CD4-positive, alpha-beta T cell (primary cell): ENCODE measurements at regions not wholly inside any gene's neighbourhood (a gene's known extent, or its start where the extent isn't known, plus 50 kb on each side); places are given as distances from the start of the nearest gene placed in this dataset.
"Not testable (repeated sequence)": the region's sequence is repeated elsewhere in the genome, so short reads cannot be mapped to it uniquely, and the experiment has no call there.

Experiments used
- ATAC-seq: fragments of 200-7000 bp; cut with Tn5 transposase; one replicate; pipeline ENCODE4 v1.10.0; 2022; ENCODE audit warnings: mild to moderate bottlenecking; ENCODE audit not compliant: poor library complexity
- CTCF ChIA-PET: fragments of 350-600 bp; sonication (Branson Sonifier 250); formaldehyde crosslinking; loops from one replicate; lab custom pipeline; 2021; ENCODE audit warnings: antibody characterized with exemption, inconsistent platforms; lab: Charles Lee
- POLR2A ChIA-PET: fragments of 350-600 bp; sonication (Branson Sonifier 250); formaldehyde crosslinking; loops from one replicate; lab custom pipeline; 2021; ENCODE audit warnings: antibody characterized with exemption, inconsistent platforms; lab: Charles Lee
- DNase-seq, 14 experiments: peaks; one replicate each; pipeline ENCODE4 v3.0.0-alpha.2; 2013 to 2020; ENCODE audit warnings: mixed read lengths in 2 of 14
- H3K27ac ChIP-seq, 2 donors: one replicate each; pipeline versions ENCODE4 v1.5.1 to v1.7.0; 2013; ENCODE audit warnings: low read length in 2 of 2, low read depth in 1 of 2, mild to moderate bottlenecking in 1 of 2
- H3K27me3 ChIP-seq, 2 experiments: 1 replicate in 1 of 2; 2 replicates in 1 of 2; pipeline versions ENCODE4 v1.6.1 to v1.7.0; 2013; ENCODE audit warnings: low read length in 2 of 2, control low read depth in 1 of 2, mild to moderate bottlenecking in 1 of 2, moderate library complexity in 1 of 2; ENCODE audit not compliant: insufficient read depth in 2 of 2, control insufficient read depth in 1 of 2
- H3K36me3 ChIP-seq: one replicate; pipeline ENCODE4 v1.6.1; 2013; ENCODE audit warnings: low read length, control low read depth; ENCODE audit not compliant: insufficient read depth
- H3K4me1 ChIP-seq: one replicate; pipeline ENCODE4 v1.6.1; 2013; ENCODE audit warnings: low read length, control low read depth; ENCODE audit not compliant: insufficient read depth
- H3K4me3 ChIP-seq: one replicate; pipeline ENCODE4 v1.5.1; 2013; ENCODE audit warnings: mild to moderate bottlenecking, low read length, moderate library complexity
- H3K9me3 ChIP-seq, 2 experiments: 1 replicate in 1 of 2; 2 replicates in 1 of 2; pipeline versions ENCODE4 v1.6.1 to v1.7.0; 2013; ENCODE audit warnings: low read length in 2 of 2, mild to moderate bottlenecking in 2 of 2, control low read depth in 1 of 2, moderate library complexity in 1 of 2; ENCODE audit not compliant: control insufficient read depth in 1 of 2, insufficient read depth in 1 of 2
- H3K27ac Mint-ChIP-seq: one replicate; pipeline ENCODE4 v1.8.0; 2020; ENCODE audit warnings: mixed read lengths
- H3K27me3 Mint-ChIP-seq: one replicate; pipeline ENCODE4 v1.8.0; 2021; ENCODE audit warnings: mixed read lengths
- H3K36me3 Mint-ChIP-seq: one replicate; pipeline ENCODE4 v1.8.0; 2021; ENCODE audit warnings: low read depth, mixed read lengths
- H3K4me1 Mint-ChIP-seq: one replicate; pipeline ENCODE4 v1.8.0; 2021; ENCODE audit warnings: low read depth, mixed read lengths
- H3K4me3 Mint-ChIP-seq: one replicate; pipeline ENCODE4 v1.8.0; 2020; ENCODE audit warnings: mild to moderate bottlenecking, mixed read lengths
- H3K9me3 Mint-ChIP-seq: one replicate; pipeline ENCODE4 v1.8.0; 2020; ENCODE audit warnings: mixed read lengths
- intact Hi-C, 2 experiments: fragments of 100-400 bp; cut with DNase I in 1 of 2; cut with micrococcal nuclease in 1 of 2; formaldehyde crosslinking; loops; one replicate each; pipeline versions ENCODE4 v1.15.1 to v1.9.0; 2023 to 2025; cut with DNase I, micrococcal nuclease
- TF ChIP-seq, protein P1 (sequence below): fragments of 200-600 bp; IDR thresholded peaks from one replicate; pipeline ENCODE4 v1.8.0; 2022; ENCODE audit warnings: antibody characterized with exemption, mild to moderate bottlenecking

- H3K27me3 Mint-ChIP-seq: no peaks in the 10 kb centered on the region
- H3K9me3 Mint-ChIP-seq: peaks cover 10% of the 10 kb centered on the region
- TF ChIP-seq, protein P1, sequence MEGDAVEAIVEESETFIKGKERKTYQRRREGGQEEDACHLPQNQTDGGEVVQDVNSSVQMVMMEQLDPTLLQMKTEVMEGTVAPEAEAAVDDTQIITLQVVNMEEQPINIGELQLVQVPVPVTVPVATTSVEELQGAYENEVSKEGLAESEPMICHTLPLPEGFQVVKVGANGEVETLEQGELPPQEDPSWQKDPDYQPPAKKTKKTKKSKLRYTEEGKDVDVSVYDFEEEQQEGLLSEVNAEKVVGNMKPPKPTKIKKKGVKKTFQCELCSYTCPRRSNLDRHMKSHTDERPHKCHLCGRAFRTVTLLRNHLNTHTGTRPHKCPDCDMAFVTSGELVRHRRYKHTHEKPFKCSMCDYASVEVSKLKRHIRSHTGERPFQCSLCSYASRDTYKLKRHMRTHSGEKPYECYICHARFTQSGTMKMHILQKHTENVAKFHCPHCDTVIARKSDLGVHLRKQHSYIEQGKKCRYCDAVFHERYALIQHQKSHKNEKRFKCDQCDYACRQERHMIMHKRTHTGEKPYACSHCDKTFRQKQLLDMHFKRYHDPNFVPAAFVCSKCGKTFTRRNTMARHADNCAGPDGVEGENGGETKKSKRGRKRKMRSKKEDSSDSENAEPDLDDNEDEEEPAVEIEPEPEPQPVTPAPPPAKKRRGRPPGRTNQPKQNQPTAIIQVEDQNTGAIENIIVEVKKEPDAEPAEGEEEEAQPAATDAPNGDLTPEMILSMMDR: no peak
- ATAC-seq: no peak
- H3K9me3 ChIP-seq: peaks cover 0 to 8% of the 10 kb centered on the region in 2 experiments
- ChIA-PET POLR2A (no interaction called here), CTCF (no interaction called here)
- H3K27ac ChIP-seq: no peak overlapping the region
- no peak for DNase-seq
- no peak overlapping the region for H3K27ac Mint-ChIP-seq
- intact Hi-C loops: no loop called here
- no peak overlapping the region for H3K4me3 ChIP-seq
- H3K36me3 ChIP-seq: no peaks in the 10 kb centered on the region
- no peaks in the 10 kb centered on the region for H3K36me3 Mint-ChIP-seq
- no peaks in the 10 kb centered on the region for H3K27me3 ChIP-seq
- H3K4me1 ChIP-seq: no peaks in the 10 kb centered on the region
- H3K4me1 Mint-ChIP-seq: no peaks in the 10 kb centered on the region
- no peak overlapping the region for H3K4me3 Mint-ChIP-seq
These were observed 478.0 kb upstream of the DDX18 start for GRCh38 chr2:117336496-117336895.

- H3K36me3 ChIP-seq, ATAC-seq, H3K27me3 ChIP-seq, intact Hi-C loops, POLR2A ChIA-PET, DNase-seq, H3K36me3 Mint-ChIP-seq, H3K4me1 ChIP-seq, H3K27ac ChIP-seq, H3K27ac Mint-ChIP-seq, H3K4me1 Mint-ChIP-seq, H3K4me3 Mint-ChIP-seq, H3K9me3 ChIP-seq, H3K27me3 Mint-ChIP-seq, CTCF ChIA-PET, H3K4me3 ChIP-seq: not testable (repeated sequence)
- peaks cover 10% of the 10 kb centered on the region for H3K9me3 Mint-ChIP-seq
These were observed 476.5 kb upstream of the DDX18 start for GRCh38 chr2:117337981-117338380.

DNA sequence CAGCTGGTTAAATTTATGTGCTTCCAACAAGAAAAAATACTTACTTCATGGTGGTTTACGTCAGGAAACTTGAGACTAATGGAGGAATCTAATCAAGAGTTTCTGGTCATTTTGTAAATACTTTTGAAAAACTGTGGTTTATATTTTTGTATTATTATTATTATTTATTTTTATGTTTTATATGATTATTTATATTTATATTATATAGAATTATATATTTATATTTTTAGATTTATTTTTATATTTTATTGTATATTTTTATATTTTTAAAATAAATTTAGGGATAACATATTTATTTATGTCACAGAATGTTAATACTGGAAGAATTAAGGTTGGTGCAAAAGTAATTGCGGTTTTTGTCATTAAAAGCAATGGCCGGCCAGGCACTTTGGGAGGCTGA lies 474.5 kb upstream of the DDX18 start:
- intact Hi-C loops: no loop called here
- no peak overlapping the region for H3K27ac Mint-ChIP-seq
- no peaks in the 10 kb centered on the region for H3K4me1 Mint-ChIP-seq
- DNase-seq (no peak), ATAC-seq (no peak)
- Histone ChIP-seq H3K27me3 (no peaks in the 10 kb centered on the region), H3K27ac (no peak overlapping the region), H3K9me3 (peaks cover 0 to 8% of the 10 kb centered on the region in 2 experiments), H3K4me3 (no peak overlapping the region), H3K36me3 (no peaks in the 10 kb centered on the region), H3K4me1 (no peaks in the 10 kb centered on the region)
- H3K9me3 Mint-ChIP-seq: peaks cover 10% of the 10 kb centered on the region
- TF ChIP-seq, protein P1: no peak
- no peak overlapping the region for H3K4me3 Mint-ChIP-seq
- ChIA-PET CTCF (no interaction called here), POLR2A (no interaction called here)
- H3K27me3 Mint-ChIP-seq: no peaks in the 10 kb centered on the region
- no peaks in the 10 kb centered on the region for H3K36me3 Mint-ChIP-seq

GRCh38 chr2:117341690-117342089 lies 472.8 kb upstream of the DDX18 start:
- POLR2A ChIA-PET: no interaction called here
- H3K9me3 ChIP-seq: peaks cover 0 to 8% of the 10 kb centered on the region in 2 experiments
- Mint-ChIP-seq H3K27me3 (no peaks in the 10 kb centered on the region), H3K36me3 (no peaks in the 10 kb centered on the region), H3K9me3 (peaks cover 5% of the 10 kb centered on the region), H3K4me3 (no peak overlapping the region), H3K27ac (no peak overlapping the region), H3K4me1 (no peaks in the 10 kb centered on the region)
- no peaks in the 10 kb centered on the region for H3K4me1 ChIP-seq
- H3K27me3 ChIP-seq: no peaks in the 10 kb centered on the region
- no peak overlapping the region for H3K27ac ChIP-seq
- ATAC-seq (no peak), DNase-seq (no peak)
- CTCF ChIA-PET: no interaction called here
- no peaks in the 10 kb centered on the region for H3K36me3 ChIP-seq
- TF ChIP-seq, protein P1: no peak
- intact Hi-C loops: no loop called here
- H3K4me3 ChIP-seq: no peak overlapping the region
